IPS-NIHi7 (cell line): ENCODE measurements at regions not wholly inside any gene's neighbourhood (a gene's known extent, or its start where the extent isn't known, plus 50 kb on each side); places are given as distances from the start of the nearest gene placed in this dataset.

Source experiments
- DNase-seq: peaks from one replicate; pipeline ENCODE4 v3.0.0; 2012; ENCODE audit warnings: mixed read lengths; ENCODE audit errors: extremely low spot score

DNA sequence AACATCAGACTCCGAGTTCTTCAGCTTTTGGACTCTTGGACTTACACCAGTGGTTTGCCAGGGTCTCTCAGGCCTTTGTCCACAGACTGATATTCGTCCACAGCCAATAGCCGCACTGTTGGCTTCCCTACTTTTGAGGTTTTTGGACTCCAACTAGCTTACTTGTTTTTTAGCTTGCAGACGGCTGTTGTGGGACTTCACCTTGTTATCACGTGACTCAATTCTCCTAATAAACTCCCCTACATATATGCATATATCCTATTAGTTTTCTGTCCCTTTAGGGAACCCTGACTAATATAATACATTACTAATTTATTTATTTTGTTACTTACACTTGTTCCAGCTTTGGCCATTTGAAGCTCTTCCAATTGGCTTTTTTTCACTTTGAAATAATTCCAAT, 311.3 kb downstream of the BMP2 start:
- no peak for DNase-seq

DNA sequence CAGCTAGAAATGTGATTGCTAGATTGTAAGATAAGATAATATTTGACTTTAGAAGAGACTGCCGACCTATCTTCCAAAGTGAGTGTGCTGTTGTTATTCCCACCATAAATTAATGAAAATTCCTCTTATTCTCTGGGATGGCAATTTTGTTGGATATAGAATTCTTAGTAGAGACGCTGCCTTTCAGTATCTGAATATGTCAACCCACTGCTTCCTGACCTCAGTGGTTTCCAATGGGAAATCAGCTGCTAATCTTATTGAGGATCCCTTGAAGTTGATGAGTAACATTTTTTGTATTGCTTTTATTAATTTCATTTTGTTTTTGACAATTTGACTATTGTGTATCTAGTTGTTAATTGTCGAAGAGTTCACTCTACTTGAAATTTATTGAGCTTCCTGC, 313.0 kb downstream of the BMP2 start:
- no peak for DNase-seq

- DNase-seq: no peak
Observed at GRCh38 chr20:7085467-7085866, 318.0 kb downstream of the BMP2 start.

GRCh38 chr20:7087803-7088202, 320.3 kb downstream of the BMP2 start:
- DNase-seq: no peak

- no peak for DNase-seq
Observed at GRCh38 chr20:7090001-7090400, 322.5 kb downstream of the BMP2 start.

- DNase-seq: peak; percentile 44
Observed at GRCh38 chr20:7090811-7091210, 323.3 kb downstream of the BMP2 start.

DNA sequence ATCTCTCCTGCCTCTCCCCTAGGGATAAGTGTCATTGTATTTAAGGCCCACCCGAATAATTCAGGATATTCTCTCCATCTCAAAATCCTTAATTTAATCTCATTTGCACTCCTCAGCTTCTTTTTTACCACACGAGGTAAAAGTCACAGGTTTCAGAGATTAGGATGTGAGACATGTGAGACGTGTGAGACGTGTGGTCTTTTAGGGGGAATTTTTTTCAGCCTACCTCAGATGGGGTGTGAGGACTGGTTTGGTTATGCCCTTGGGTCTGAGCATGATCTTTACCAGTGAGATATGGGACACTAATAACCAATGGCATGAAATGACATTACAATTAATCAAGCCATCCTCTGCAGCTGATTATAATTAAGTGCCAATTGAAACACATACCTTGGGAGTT, 324.2 kb downstream of the BMP2 start:
- no peak for DNase-seq

GRCh38 chr20:7094438-7094997, 327.0 kb downstream of the BMP2 start:
- peak; percentile 61 for DNase-seq

DNA sequence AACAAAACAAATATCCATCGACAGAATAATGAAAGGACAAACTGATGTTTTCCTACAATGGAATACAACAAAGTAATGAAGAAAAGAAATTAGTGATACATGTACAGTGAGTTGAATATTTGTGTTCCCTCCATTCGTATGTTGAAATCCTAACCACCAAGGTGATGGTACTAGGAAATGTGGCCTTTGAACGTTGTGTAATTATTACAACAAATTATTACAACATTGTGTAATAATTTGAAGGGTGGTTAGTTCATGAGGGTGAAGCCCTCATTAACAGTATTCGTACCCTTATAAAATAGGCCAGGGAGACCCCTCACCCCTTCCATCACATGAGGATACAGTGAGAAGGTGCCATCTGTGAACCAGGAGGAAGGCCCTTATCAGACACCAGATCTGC, 339.4 kb downstream of the BMP2 start:
- no peak for DNase-seq

GRCh38 chr20:7108929-7109328, 341.4 kb downstream of the BMP2 start:
- DNase-seq: no peak

DNA sequence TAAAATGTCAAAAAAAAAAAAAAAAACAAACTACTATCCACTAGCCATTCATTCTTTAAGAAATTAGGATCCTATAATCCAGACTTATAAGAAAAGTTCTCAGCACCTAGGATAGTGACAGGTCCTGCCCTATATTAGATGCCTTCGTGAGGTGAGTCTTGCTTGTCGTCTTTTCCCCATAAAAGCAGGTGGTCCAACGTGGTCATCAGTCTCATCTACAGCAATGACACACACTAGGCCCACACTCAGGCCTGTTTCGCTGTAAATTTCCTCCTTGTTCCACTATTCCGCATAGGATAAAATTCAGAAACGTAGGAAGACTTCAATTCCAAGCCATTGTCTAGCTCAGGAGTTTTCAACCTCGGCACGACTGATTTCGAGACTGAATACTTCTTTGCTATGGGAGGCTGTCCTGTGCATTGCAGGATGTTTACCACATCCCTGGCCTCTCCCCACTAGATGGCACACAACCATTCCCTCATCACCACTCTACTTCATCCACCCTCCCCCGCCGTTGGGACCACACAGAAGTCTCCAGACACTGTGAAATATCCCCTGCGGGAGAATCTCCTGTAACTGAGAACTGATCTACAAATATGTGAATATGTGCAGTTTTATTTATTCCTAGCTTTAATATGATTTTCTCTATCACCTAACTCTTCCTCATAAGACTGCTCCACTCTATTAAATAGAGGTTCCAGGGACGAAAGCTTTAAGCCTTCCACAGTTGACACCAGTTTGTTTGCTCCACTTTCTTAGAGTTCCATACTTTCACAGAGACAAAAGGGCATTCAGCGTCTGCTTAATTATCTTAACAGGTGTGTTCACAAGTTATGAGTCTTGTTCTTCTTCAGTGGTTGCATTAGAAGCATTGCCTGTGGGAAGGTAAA, 346.3 kb downstream of the BMP2 start:
- DNase-seq: peak; percentile 63

DNA sequence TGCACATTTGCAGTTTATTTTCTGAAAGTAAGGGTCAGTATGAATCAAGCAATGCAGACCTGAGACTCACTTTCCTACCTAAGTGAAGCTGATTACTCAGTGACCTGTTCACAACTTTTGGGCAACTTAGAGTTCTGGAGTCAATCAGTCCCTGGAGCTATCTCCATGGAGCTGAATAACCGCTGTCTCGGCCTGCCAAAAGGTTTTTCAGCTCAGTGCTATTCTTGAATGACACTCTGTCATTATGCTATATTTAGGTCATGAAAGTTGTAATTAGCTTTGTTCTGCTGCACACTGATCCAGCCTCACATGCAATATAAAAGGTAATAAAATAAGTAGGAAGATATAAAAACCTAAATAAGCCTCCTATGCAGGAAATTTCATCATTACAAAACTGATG, 356.0 kb downstream of the BMP2 start:
- no peak for DNase-seq

DNA sequence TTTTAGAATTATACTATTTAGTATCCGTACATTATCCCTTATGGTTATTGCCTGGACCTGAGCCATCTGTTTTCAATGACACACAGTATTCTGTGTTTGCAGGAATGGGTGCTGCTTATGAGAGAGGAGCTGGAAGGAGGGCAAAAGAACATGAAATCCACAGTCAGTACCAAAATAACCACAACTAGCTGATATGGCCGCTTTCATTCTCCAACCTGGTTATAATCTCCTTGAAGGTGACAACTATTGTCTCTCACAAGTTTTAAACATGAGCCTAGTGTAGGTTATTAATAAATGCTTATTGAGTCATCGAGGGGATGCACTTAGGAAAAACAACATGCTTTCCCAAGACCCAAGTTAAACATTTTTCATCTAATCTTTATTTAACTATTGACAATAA, 356.6 kb downstream of the BMP2 start:
- DNase-seq: no peak

GRCh38 chr20:7136886-7137285, 369.4 kb downstream of the BMP2 start:
- DNase-seq: no peak

GRCh38 chr20:7137395-7138151, 370.1 kb downstream of the BMP2 start:
- DNase-seq: no peak

- no peak for DNase-seq
Observed at GRCh38 chr20:7144464-7144863, 377.0 kb downstream of the BMP2 start.

GRCh38 chr20:7146552-7147219, 379.2 kb downstream of the BMP2 start:
- DNase-seq: no peak

- DNase-seq: peak; percentile 13
Observed at GRCh38 chr20:7147220-7147601, 379.7 kb downstream of the BMP2 start.

GRCh38 chr20:7151676-7152470, 384.4 kb downstream of the BMP2 start:
- no peak for DNase-seq

- no peak for DNase-seq
Observed at GRCh38 chr20:7155282-7155681, 387.8 kb downstream of the BMP2 start.

GRCh38 chr20:7155794-7156193, 388.3 kb downstream of the BMP2 start:
- no peak for DNase-seq
